GM12878 (cell line): ENCODE measurements at regions not wholly inside any gene's neighbourhood (a gene's known extent, or its start where the extent isn't known, plus 50 kb on each side); places are given as distances from the start of the nearest gene placed in this dataset.

ENCODE experiments used
- ATAC-seq: fragments of 200-7000 bp; cut with Tn5 transposase; 3 replicates; pipeline ENCODE4 v1.9.1; 2020; ENCODE audit warnings: mild to moderate bottlenecking, moderate library complexity
- BruUV-seq: library from RNA; stranded (reverse); fragments of 400-500 nt; replicated peaks from 2 replicates; lab custom pipeline; 2021; lab: Mats Ljungman, UMichigan
- CTCF ChIA-PET: fragments of 300-600 bp; sonication (Branson Sonifier 250); formaldehyde crosslinking; extraction: SDS; loops from one replicate; lab custom pipeline; 2021; ENCODE audit warnings: inconsistent platforms; lab: Yijun Ruan, JAX
- POLR2A ChIA-PET: fragments of 350-600 bp; formaldehyde crosslinking; extraction: SDS; loops from one replicate; lab custom pipeline; 2021; ENCODE audit warnings: inconsistent platforms; lab: Charles Lee
- RAD21 ChIA-PET: fragments of 300-600 bp; sonication (Branson Sonifier 250); formaldehyde crosslinking; loops from one replicate; lab custom pipeline; 2023; ENCODE audit warnings: antibody characterized with exemption; ENCODE audit not compliant: unreplicated experiment; lab: Charles Lee
- SMC1A ChIA-PET: fragments of 300-600 bp; sonication (Branson Sonifier 250); formaldehyde crosslinking; loops from one replicate; lab custom pipeline; 2023; ENCODE audit not compliant: unreplicated experiment, uncharacterized antibody; lab: Charles Lee
- DNase-seq: peaks from one replicate; pipeline ENCODE4 v3.0.0-alpha.2; 2011; ENCODE audit warnings: low read depth, low spot score
- FAIRE-seq: peaks from 3 replicates; lab custom pipeline; 2011; peaks lifted over from hg19 to GRCh38; lab: Jason Lieb, UNC
- H2AFZ ChIP-seq: 2 replicates; pipeline ENCODE4 v1.6.0; 2011; ENCODE audit warnings: low read depth, low read length, control low read depth; ENCODE audit not compliant: control insufficient read depth
- H3K27ac ChIP-seq: 2 replicates; pipeline ENCODE4 v1.5.1; 2011; ENCODE audit warnings: control low read depth; ENCODE audit not compliant: control insufficient read depth, insufficient read depth
- H3K27me3 ChIP-seq, 2 experiments: replicated peaks in 1 of 2; 2 replicates each; pipeline versions ENCODE4 v1.6.0 to v1.6.1; 2011; ENCODE audit warnings: low read length in 1 of 2; ENCODE audit not compliant: control insufficient read depth in 2 of 2, insufficient read depth in 2 of 2
- H3K36me3 ChIP-seq, 2 experiments: 2 replicates each; pipeline ENCODE4 v1.5.1; 2011; ENCODE audit warnings: low read length in 1 of 2; ENCODE audit not compliant: control insufficient read depth in 2 of 2, insufficient read depth in 2 of 2
- H3K4me1 ChIP-seq: 2 replicates; pipeline ENCODE4 v1.6.1; 2011; ENCODE audit warnings: mild to moderate bottlenecking, low read length, moderate library complexity, mixed read lengths; ENCODE audit not compliant: control insufficient read depth, insufficient read depth
- H3K4me2 ChIP-seq: 2 replicates; pipeline ENCODE4 v1.6.0; 2011; ENCODE audit warnings: control low read depth; ENCODE audit not compliant: control insufficient read depth, insufficient read depth
- H3K4me3 ChIP-seq: fragments of 200-600 bp; sonication (generic); 2 replicates; pipeline ENCODE4 v1.5.1; 2016
- H3K79me2 ChIP-seq: 2 replicates; pipeline ENCODE4 v1.6.0; 2011; ENCODE audit warnings: low read length; ENCODE audit not compliant: control insufficient read depth, insufficient read depth
- H3K9ac ChIP-seq: 2 replicates; pipeline ENCODE4 v1.8.0; 2011; ENCODE audit warnings: low read length, control low read depth, mixed read lengths; ENCODE audit not compliant: control insufficient read depth, insufficient read depth
- H3K9me3 ChIP-seq: replicated peaks from 3 replicates; pipeline ENCODE4 v1.5.1; 2011; ENCODE audit warnings: mild to moderate bottlenecking, low read length; ENCODE audit not compliant: control insufficient read depth, insufficient read depth
- H4K20me1 ChIP-seq: 2 replicates; pipeline ENCODE4 v1.6.0; 2011; ENCODE audit not compliant: control insufficient read depth, insufficient read depth
- ATF7 ChIP-seq: fragments of 450-650 bp; IDR thresholded peaks from 2 replicates; pipeline ENCODE4 v1.6.1; 2016; ENCODE audit warnings: low read depth, mild to moderate bottlenecking
- BMI1 ChIP-seq: fragments of 450-650 bp; IDR thresholded peaks from 2 replicates; pipeline ENCODE4 v1.6.1; 2016; ENCODE audit warnings: mild to moderate bottlenecking, moderate library complexity, borderline replicate concordance
- CBX5 ChIP-seq: sonication (generic); IDR thresholded peaks from 2 replicates; pipeline ENCODE4 v1.6.1; 2016; ENCODE audit warnings: low read depth, moderate library complexity, mild to moderate bottlenecking, inconsistent platforms
- HDAC6 ChIP-seq: fragments of 200-600 bp; sonication (generic); IDR thresholded peaks from one replicate; pipeline ENCODE4 v1.8.0; 2017; ENCODE audit warnings: antibody characterized with exemption; ENCODE audit not compliant: unreplicated experiment
- NFYB ChIP-seq: IDR thresholded peaks from 2 replicates; pipeline ENCODE4 v1.6.1; 2011; ENCODE audit warnings: low read depth, mild to moderate bottlenecking, low read length, improper control_type of control experiment, moderate library complexity; ENCODE audit not compliant: insufficient read depth
- WGBS: methylation state at CpG from one replicate; pipeline ENCODE4 v1.1.6; 2016; ENCODE audit warnings: low lambda C conversion rate; ENCODE audit not compliant: insufficient replicate concordance, insufficient coverage; ENCODE audit errors: missing lambda C conversion rate; 5-methylcytosine and 5-hydroxymethylcytosine counted together
- in situ Hi-C: fragments of 300-500 bp; cut with MboI; formaldehyde crosslinking; loops from 9 replicates; pipeline ENCODE4 v1.14.3; 2018; ENCODE audit warnings: mixed read lengths
- intact Hi-C: fragments of 100-400 bp; cut with micrococcal nuclease; formaldehyde crosslinking; loops from one replicate; pipeline ENCODE4 v1.14.2; 2022; ENCODE audit not compliant: unreplicated experiment
- TF ChIP-seq, protein P1 (sequence below): fragments of 450-650 bp; IDR thresholded peaks from 2 replicates; pipeline ENCODE4 v1.6.1; 2016; ENCODE audit warnings: mild to moderate bottlenecking

DNA sequence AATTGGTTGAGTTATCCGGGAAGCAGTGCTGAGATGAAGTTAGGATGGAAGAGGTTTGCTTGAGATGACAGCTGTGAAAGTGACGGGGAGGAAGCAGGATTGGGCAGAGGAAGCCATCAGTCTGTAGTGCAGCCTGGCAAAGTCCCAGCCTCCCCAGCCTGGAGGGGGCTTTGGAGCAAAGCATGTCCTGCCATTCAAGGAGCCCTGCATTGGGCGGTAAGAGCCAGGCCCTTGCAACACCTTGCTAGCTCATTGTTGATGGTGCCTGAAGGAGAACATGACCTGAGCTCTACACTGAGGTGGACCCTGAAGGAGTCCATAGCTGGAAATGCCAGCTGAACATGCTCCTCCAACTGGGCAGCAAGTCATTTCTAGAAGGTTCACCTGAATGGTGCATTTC lies 228.9 kb downstream of the ACKR3 start:
- intact Hi-C loops (no loop called here), in situ Hi-C loops (no loop called here)
- Histone ChIP-seq H3K9me3 (no peaks in the 10 kb centered on the region), H3K27ac (no peak overlapping the region), H3K27me3 (peaks cover 3% of the 10 kb centered on the region in 2 experiments; a peak in 2 of 4 replicates), H3K4me3 (no peak overlapping the region), H4K20me1 (no peaks in the 10 kb centered on the region), H3K79me2 (no peaks in the 10 kb centered on the region), H3K36me3 (no peaks in the 10 kb centered on the region), H3K4me1 (no peaks in the 10 kb centered on the region), H3K9ac (no peak overlapping the region), H3K4me2 (no peak overlapping the region), H2AFZ (no peak overlapping the region)
- SMC1A ChIA-PET, result no interaction called here
- POLR2A ChIA-PET, result no interaction called here
- no peak for TF ChIP-seq HDAC6
- TF ChIP-seq ATF7, result no peak
- TF ChIP-seq, protein P1, sequence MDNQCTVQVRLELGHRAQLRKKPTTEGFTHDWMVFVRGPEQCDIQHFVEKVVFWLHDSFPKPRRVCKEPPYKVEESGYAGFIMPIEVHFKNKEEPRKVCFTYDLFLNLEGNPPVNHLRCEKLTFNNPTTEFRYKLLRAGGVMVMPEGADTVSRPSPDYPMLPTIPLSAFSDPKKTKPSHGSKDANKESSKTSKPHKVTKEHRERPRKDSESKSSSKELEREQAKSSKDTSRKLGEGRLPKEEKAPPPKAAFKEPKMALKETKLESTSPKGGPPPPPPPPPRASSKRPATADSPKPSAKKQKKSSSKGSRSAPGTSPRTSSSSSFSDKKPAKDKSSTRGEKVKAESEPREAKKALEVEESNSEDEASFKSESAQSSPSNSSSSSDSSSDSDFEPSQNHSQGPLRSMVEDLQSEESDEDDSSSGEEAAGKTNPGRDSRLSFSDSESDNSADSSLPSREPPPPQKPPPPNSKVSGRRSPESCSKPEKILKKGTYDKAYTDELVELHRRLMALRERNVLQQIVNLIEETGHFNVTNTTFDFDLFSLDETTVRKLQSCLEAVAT, result no peak
- TF ChIP-seq CBX5, result no peak
- TF ChIP-seq NFYB, result no peak
- no peak for TF ChIP-seq BMI1
- no peak for FAIRE-seq
- RAD21 ChIA-PET, result no interaction called here
- BruUV-seq, result no TSS peak
- no peak for DNase-seq
- no peak for ATAC-seq
- CTCF ChIA-PET, result interaction anchor here (0.6 kb wide), 1 partner anchor 37 kb away, joined by 3 read pairs; no protein-coding TSS in a partner anchor
- WGBS, result 63% methylated on average over 3 of the region's 3 CpGs
